ACC112 (cell line): ENCODE measurements at regions not wholly inside any gene's neighbourhood (a gene's known extent, or its start where the extent isn't known, plus 50 kb on each side); places are given as distances from the start of the nearest gene placed in this dataset.

Source experiments
- H2AFZ ChIP-seq: fragments of 200-600 bp; sonication (generic); one replicate; pipeline ENCODE4 v1.6.0; 2017; ENCODE audit warnings: antibody characterized with exemption, low read length; ENCODE audit not compliant: unreplicated experiment
- H3K27ac ChIP-seq: fragments of 200-600 bp; sonication (generic); 2 replicates; pipeline ENCODE4 v1.5.1; 2014; ENCODE audit warnings: low read depth, mild to moderate bottlenecking, antibody characterized with exemption, low read length, moderate library complexity
- H3K27me3 ChIP-seq: fragments of 200-600 bp; sonication (generic); 2 replicates; pipeline ENCODE4 v1.6.1; 2014; ENCODE audit warnings: mild to moderate bottlenecking, antibody characterized with exemption, low read length, moderate library complexity, mixed read lengths; ENCODE audit not compliant: insufficient read depth
- H3K36me3 ChIP-seq: fragments of 200-600 bp; sonication (generic); 2 replicates; pipeline ENCODE4 v1.6.1; 2016; ENCODE audit warnings: mild to moderate bottlenecking, antibody characterized with exemption, low read length, moderate library complexity, mixed read lengths; ENCODE audit not compliant: insufficient read depth
- H3K4me1 ChIP-seq: fragments of 200-600 bp; sonication (generic); one replicate; pipeline ENCODE4 v1.6.1; 2016; ENCODE audit warnings: low read length, mixed read lengths; ENCODE audit not compliant: insufficient read depth, unreplicated experiment, control insufficient read depth
- H3K4me3 ChIP-seq: fragments of 200-600 bp; sonication (generic); 2 replicates; pipeline ENCODE4 v1.5.1; 2014; ENCODE audit warnings: mild to moderate bottlenecking, low read depth, low read length
- H3K79me2 ChIP-seq: fragments of 200-600 bp; sonication (generic); one replicate; pipeline ENCODE4 v1.6.0; 2016; ENCODE audit warnings: low read length; ENCODE audit not compliant: control insufficient read depth, unreplicated experiment, insufficient read depth

DNA sequence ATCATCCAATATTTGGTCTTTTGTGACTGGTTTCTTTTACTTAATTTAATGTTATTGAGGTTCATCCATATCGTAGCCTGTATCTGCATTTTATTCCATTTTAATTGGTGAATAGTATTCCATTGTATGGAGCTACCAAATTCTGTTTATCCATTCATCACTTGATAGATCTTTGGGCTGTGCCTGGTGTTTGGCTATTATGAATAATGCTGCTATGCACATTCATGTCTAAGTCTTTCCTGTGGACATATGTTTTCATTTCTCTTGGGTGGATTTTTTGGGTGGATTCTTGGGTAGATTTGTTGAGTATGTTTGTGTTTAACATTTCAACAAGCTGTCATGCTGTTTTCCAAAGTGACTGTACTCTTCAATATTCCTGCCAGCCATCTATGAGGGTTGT is 52.5 kb upstream of the NEDD4L start:
- Histone ChIP-seq H3K4me3 (no peak overlapping the region), H3K27me3 (no peaks in the 10 kb centered on the region), H3K4me1 (peaks cover 4% of the 10 kb centered on the region), H2AFZ (no peak overlapping the region), H3K79me2 (no peaks in the 10 kb centered on the region), H3K27ac (no peak overlapping the region), H3K36me3 (no peaks in the 10 kb centered on the region)

DNA sequence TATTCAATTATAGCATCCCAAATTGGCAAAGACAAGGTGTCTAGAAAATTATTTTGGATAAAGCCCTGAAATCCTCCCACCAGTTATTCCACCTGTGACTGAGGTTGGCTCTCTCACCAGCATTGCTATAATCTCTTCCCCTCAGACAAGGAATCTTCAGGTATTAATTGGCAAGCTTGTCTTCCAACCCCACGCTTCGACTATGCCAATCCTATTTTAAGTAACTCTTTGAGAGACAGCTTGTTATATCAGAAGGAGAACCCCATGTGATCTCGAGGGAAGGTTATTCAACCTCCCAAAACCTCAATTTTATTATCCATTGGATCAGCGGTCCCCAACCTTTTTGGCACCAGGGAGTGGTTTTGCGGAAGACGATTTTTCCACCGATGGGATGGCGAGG is 54.5 kb upstream of the NEDD4L start:
- no peak overlapping the region for H3K4me3 ChIP-seq
- no peaks in the 10 kb centered on the region for H3K36me3 ChIP-seq
- no peak overlapping the region for H2AFZ ChIP-seq
- H3K79me2 ChIP-seq = no peaks in the 10 kb centered on the region
- H3K27ac ChIP-seq = no peak overlapping the region
- no peaks in the 10 kb centered on the region for H3K27me3 ChIP-seq
- peaks cover 4% of the 10 kb centered on the region for H3K4me1 ChIP-seq

GRCh38 chr18:57984490-57985115 is 59.4 kb upstream of the NEDD4L start:
- H2AFZ ChIP-seq = no peak overlapping the region
- no peak overlapping the region for H3K27ac ChIP-seq
- no peaks in the 10 kb centered on the region for H3K36me3 ChIP-seq
- no peaks in the 10 kb centered on the region for H3K27me3 ChIP-seq
- no peaks in the 10 kb centered on the region for H3K79me2 ChIP-seq
- H3K4me1 ChIP-seq = peaks cover 4% of the 10 kb centered on the region
- H3K4me3 ChIP-seq = no peak overlapping the region

GRCh38 chr18:57983965-57984364 is 60.1 kb upstream of the NEDD4L start:
- Histone ChIP-seq H3K4me3 (no peak overlapping the region), H3K4me1 (peaks cover 4% of the 10 kb centered on the region), H3K36me3 (no peaks in the 10 kb centered on the region), H3K27me3 (no peaks in the 10 kb centered on the region), H3K79me2 (no peaks in the 10 kb centered on the region), H3K27ac (no peak overlapping the region), H2AFZ (no peak overlapping the region)

GRCh38 chr18:57983472-57983871 is 60.6 kb upstream of the NEDD4L start:
- Histone ChIP-seq H3K4me3 (no peak overlapping the region), H3K4me1 (peaks cover 4% of the 10 kb centered on the region), H3K27ac (no peak overlapping the region)

DNA sequence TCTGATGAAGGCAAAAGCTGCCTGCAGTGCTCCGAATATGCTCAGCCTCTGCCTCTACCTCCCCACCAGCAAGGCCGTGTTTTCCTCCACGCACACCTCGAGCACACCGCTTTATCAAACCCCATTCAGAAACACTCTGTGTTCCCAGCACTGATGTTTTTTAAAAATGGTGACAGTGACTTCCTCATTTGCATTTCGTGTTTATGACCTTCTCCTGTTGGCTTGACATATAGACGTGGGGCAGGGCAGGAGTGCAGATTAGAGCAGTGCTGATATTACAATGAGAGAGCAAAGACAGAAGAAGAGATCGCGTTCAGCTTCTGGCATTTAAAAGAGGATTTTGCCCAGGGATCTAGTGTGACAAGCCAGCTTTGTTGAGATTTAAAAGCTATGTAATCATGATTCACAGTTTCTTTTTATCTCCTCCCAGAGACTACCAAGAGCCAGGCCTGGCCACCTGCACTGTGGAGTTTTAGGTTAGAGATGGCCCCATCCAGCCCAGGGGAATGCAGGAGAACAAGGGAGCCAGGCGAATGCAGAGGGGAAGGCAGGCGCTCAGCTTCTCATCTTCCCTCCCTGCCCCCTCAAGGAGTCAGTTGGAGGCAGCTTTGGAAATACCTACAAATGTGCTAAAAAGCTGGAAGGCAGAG is 61.5 kb upstream of the NEDD4L start:
- Histone ChIP-seq H3K4me3 (no peak overlapping the region), H2AFZ (no peak overlapping the region), H3K27me3 (no peaks in the 10 kb centered on the region), H3K79me2 (no peaks in the 10 kb centered on the region), H3K4me1 (peaks cover 4% of the 10 kb centered on the region), H3K36me3 (no peaks in the 10 kb centered on the region), H3K27ac (no peak overlapping the region)

More at GRCh38 chr18:57983472-57983871, 60.6 kb upstream of the NEDD4L start:
- Histone ChIP-seq H2AFZ (no peak overlapping the region), H3K79me2 (no peaks in the 10 kb centered on the region), H3K36me3 (no peaks in the 10 kb centered on the region), H3K27me3 (no peaks in the 10 kb centered on the region)

GRCh38 chr18:57981308-57982028 is 62.6 kb upstream of the NEDD4L start:
- Histone ChIP-seq H3K27me3 (no peaks in the 10 kb centered on the region), H3K27ac (no peak overlapping the region), H2AFZ (no peak overlapping the region), H3K4me1 (peaks cover 3% of the 10 kb centered on the region), H3K36me3 (no peaks in the 10 kb centered on the region), H3K4me3 (no peak overlapping the region), H3K79me2 (no peaks in the 10 kb centered on the region)

- H3K4me3 ChIP-seq = no peak overlapping the region
- H2AFZ ChIP-seq = no peak overlapping the region
- H3K36me3 ChIP-seq = no peaks in the 10 kb centered on the region
- no peaks in the 10 kb centered on the region for H3K27me3 ChIP-seq
- H3K4me1 ChIP-seq = peaks cover 10% of the 10 kb centered on the region
- H3K79me2 ChIP-seq = no peaks in the 10 kb centered on the region
- H3K27ac ChIP-seq = no peak overlapping the region
These were observed 63.3 kb upstream of the NEDD4L start for GRCh38 chr18:57980573-57981307.

GRCh38 chr18:57976230-57976773 is 67.7 kb upstream of the NEDD4L start:
- peaks cover 12% of the 10 kb centered on the region for H3K4me1 ChIP-seq
- H3K36me3 ChIP-seq = no peaks in the 10 kb centered on the region
- peak overlapping the region; percentile 92 for H2AFZ ChIP-seq
- no peaks in the 10 kb centered on the region for H3K27me3 ChIP-seq
- peak overlapping the region; percentile 50; the same call in 1 of the 2 replicates for H3K4me3 ChIP-seq
- no peak overlapping the region for H3K27ac ChIP-seq
- no peaks in the 10 kb centered on the region for H3K79me2 ChIP-seq

DNA sequence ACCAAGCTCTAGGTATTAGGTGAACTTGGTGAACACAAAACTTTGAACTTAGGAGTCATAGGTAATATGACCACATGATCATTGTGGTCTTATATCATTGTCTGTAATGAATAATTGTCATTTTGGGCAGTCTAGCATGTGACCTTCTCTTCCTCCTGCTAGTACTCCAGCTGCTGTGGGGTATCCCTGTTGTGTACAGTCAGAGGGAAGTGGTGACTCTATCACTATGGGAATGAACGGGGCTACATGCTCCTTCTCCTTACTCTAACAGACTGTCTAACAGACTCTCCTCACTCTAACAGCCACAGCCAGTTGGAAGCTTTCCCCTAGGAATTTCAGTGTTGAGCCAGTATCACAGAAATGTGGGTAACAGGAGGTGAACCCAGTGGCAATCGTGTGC is 68.2 kb upstream of the NEDD4L start:
- no peaks in the 10 kb centered on the region for H3K27me3 ChIP-seq
- no peaks in the 10 kb centered on the region for H3K36me3 ChIP-seq
- H3K4me1 ChIP-seq = peaks cover 17% of the 10 kb centered on the region
- H3K27ac ChIP-seq = no peak overlapping the region
- peak overlapping the region; percentile 50; the same call in 1 of the 2 replicates for H3K4me3 ChIP-seq
- no peaks in the 10 kb centered on the region for H3K79me2 ChIP-seq
- H2AFZ ChIP-seq = peak overlapping the region; percentile 92
